Body of pancreas (tissue), 4 donors: ENCODE measurements at regions not wholly inside any gene's neighbourhood (a gene's known extent, or its start where the extent isn't known, plus 50 kb on each side); places are given as distances from the start of the nearest gene placed in this dataset.

Experiments
- CTCF ChIP-seq, 7 experiments: fragments of 450-650 bp in 4 of 7; fragments of 200-600 bp in 3 of 7; sonication (generic) in 3 of 7; IDR thresholded peaks; one replicate each; pipeline ENCODE4 v1.5.1; 2016 to 2019; ENCODE audit warnings: antibody characterized with exemption in 7 of 7
- POLR2A ChIP-seq, 3 donors: fragments of 450-650 bp; IDR thresholded peaks; one replicate each; pipeline ENCODE4 v1.6.1; 2016; ENCODE audit warnings: antibody characterized with exemption in 3 of 3, mild to moderate bottlenecking in 2 of 3

- TF ChIP-seq CTCF (IDR thresholded peaks at IDR 0.05) = no peak
- no peak for TF ChIP-seq POLR2A (IDR thresholded peaks at IDR 0.05)
Observed at GRCh38 chr3:110123946-110124345, 786.6 kb upstream of the DPPA4 start.
